ENCODE measurements at regions not wholly inside any gene's neighbourhood (a gene's known extent, or its start where the extent isn't known, plus 50 kb on each side); places are given as distances from the start of the nearest gene placed in this dataset.

DNA sequence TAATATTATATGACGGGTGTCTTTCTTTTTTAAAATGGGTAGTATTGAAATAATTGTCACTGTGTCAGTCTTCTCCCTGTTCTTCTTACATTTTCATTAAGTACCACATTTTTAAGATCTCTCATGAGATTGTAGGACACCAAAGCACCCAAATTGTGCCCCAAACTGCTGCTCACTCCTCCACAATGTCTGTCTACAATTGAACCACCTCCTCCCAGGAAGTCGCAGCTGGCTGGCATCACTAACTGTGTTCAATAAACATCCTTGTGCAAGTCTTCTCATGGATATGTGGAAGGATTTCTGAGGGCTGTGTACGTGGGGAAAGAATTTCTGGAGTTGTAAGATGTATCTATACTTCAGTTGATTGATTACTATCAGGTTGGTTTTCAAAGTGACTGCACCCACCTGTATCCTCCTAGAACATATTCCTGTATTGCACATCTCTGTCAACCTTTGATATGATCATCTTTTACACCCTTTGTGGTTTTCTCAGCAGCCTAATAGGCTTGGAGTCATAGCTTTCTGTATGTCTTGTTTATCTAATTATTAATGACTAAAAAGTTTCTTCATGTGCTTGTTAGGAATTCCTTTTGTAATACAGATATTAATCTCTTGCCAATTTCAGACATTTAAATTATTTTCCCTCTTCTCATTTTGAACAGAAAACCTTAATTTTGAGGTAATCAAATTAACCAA, 774.9 kb downstream of the RNF144A start:
- Histone ChIP-seq H3K27ac (ENCODE audit: low read depth, low read length, poor library complexity, severe bottlenecking) (no peak overlapping the region), H3K9me3 (ENCODE audit: low read depth, low read length, poor library complexity, severe bottlenecking) (no peaks in the 10 kb centered on the region), H3K4me3 (ENCODE audit: low read depth, low read length, poor library complexity, severe bottlenecking) (no peak overlapping the region), H3K36me3 (ENCODE audit: insufficient read depth, low read length, poor library complexity, severe bottlenecking) (no peaks in the 10 kb centered on the region), H3K27me3 (replicated peaks; ENCODE audit: insufficient read depth, low read depth, low read length, poor library complexity) (no peaks in the 10 kb centered on the region), H3K4me1 (ENCODE audit: insufficient read depth, low read length, poor library complexity, severe bottlenecking) (no peaks in the 10 kb centered on the region)
- CTCF ChIA-PET: no interaction called here
- no peak for DNase-seq (ENCODE audit: low spot score)
- POLR2A ChIA-PET (ENCODE audit: low non-redundant PET): no interaction called here
- BruUV-seq (replicated peaks): no TSS peak
- TF ChIP-seq, protein P1, sequence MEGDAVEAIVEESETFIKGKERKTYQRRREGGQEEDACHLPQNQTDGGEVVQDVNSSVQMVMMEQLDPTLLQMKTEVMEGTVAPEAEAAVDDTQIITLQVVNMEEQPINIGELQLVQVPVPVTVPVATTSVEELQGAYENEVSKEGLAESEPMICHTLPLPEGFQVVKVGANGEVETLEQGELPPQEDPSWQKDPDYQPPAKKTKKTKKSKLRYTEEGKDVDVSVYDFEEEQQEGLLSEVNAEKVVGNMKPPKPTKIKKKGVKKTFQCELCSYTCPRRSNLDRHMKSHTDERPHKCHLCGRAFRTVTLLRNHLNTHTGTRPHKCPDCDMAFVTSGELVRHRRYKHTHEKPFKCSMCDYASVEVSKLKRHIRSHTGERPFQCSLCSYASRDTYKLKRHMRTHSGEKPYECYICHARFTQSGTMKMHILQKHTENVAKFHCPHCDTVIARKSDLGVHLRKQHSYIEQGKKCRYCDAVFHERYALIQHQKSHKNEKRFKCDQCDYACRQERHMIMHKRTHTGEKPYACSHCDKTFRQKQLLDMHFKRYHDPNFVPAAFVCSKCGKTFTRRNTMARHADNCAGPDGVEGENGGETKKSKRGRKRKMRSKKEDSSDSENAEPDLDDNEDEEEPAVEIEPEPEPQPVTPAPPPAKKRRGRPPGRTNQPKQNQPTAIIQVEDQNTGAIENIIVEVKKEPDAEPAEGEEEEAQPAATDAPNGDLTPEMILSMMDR (conservative IDR thresholded peaks at IDR 0.05; ENCODE audit: low read depth, low read length): no peak
- TF ChIP-seq EZH2 (IDR thresholded peaks at IDR 0.05; ENCODE audit: borderline replicate concordance, low read depth, low read length, poor library complexity, severe bottlenecking): no peak
- intact Hi-C loops (cut with micrococcal nuclease; ENCODE audit: unreplicated experiment): no loop called here

DNA sequence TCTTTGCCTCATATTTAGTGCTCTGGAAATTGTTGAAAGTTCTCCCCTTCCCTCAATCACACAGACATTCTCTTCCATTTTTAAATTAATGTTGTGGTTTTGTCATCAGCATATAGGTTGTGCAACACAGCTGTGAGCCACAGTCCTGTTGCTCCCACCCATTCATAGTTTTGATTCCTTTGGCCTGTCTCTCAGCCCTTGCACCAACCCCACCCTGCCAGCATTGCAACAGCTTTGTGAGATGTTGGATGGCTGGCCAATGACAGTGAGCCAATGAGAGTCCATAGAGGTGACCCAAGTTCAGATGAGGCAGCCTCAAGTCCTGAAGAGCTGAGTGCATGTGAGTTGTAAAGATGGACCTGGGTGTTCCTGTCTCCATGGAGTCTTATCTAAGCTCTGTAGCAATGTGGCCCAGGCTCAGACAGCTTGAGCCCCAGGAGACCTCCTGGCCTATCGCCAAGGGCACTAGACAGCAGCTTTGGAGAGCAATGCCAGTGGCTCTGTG, 775.5 kb downstream of the RNF144A start:
- no peaks in the 10 kb centered on the region for H3K27me3 ChIP-seq (replicated peaks; ENCODE audit: insufficient read depth, low read depth, low read length, poor library complexity)
- intact Hi-C loops (cut with micrococcal nuclease; ENCODE audit: unreplicated experiment): no loop called here
- ChIA-PET POLR2A (ENCODE audit: low non-redundant PET) (no interaction called here), CTCF (no interaction called here)
- no peaks in the 10 kb centered on the region for H3K36me3 ChIP-seq (ENCODE audit: insufficient read depth, low read length, poor library complexity, severe bottlenecking)
- BruUV-seq (replicated peaks): no TSS peak
- no peaks in the 10 kb centered on the region for H3K4me1 ChIP-seq (ENCODE audit: insufficient read depth, low read length, poor library complexity, severe bottlenecking)
- H3K27ac ChIP-seq (ENCODE audit: low read depth, low read length, poor library complexity, severe bottlenecking): no peak overlapping the region
- H3K9me3 ChIP-seq (ENCODE audit: low read depth, low read length, poor library complexity, severe bottlenecking): no peaks in the 10 kb centered on the region
- no peak for TF ChIP-seq EZH2 (IDR thresholded peaks at IDR 0.05; ENCODE audit: borderline replicate concordance, low read depth, low read length, poor library complexity, severe bottlenecking)
- TF ChIP-seq, protein P1 (conservative IDR thresholded peaks at IDR 0.05; ENCODE audit: low read depth, low read length): no peak
- peak; percentile 41 for DNase-seq (ENCODE audit: low spot score)
- no peak overlapping the region for H3K4me3 ChIP-seq (ENCODE audit: low read depth, low read length, poor library complexity, severe bottlenecking)

DNA sequence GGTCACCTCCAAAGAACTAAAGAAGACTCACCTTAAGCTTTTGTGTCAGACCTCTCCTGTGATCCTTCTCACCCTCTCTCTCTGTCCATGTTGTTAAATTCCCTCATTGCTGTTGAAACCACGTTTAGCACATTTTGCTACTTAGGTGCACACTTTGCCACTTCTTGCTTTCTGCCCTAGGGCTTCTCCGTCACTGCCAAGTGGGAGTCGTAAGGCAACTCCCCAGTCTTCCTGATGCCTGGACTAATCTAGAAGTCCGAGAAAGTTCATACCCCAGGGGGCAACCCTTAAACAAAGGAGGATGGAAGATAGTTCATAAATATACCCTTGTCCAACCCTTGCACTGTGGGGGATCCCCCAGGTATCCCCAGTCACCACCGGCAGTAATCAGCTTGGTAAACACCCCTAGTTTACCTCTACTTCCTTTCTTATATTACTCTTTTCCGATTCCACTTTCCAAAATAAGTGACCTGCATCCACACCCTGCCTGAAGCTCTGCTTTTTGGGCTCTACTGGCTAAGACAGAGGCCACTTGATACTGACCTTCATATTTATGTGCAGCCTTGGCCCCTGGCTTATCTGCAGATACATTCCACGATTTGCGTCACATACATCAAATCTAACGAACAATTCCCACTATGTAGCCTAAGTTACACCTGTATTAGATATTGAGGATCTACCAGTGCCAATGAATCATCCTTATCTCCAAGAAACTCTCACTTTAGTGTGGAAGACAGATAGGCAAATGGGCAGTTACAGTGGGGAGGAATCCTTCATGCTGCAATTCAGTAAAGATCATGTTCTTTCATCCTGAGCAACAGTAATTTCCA, 776.2 kb downstream of the RNF144A start:
- H3K9me3 ChIP-seq (ENCODE audit: low read depth, low read length, poor library complexity, severe bottlenecking): no peaks in the 10 kb centered on the region
- no peak overlapping the region for H3K4me3 ChIP-seq (ENCODE audit: low read depth, low read length, poor library complexity, severe bottlenecking)
- no peak overlapping the region for H3K27ac ChIP-seq (ENCODE audit: low read depth, low read length, poor library complexity, severe bottlenecking)
- CTCF ChIA-PET: no interaction called here
- DNase-seq (ENCODE audit: low spot score): no peak
- no peaks in the 10 kb centered on the region for H3K36me3 ChIP-seq (ENCODE audit: insufficient read depth, low read length, poor library complexity, severe bottlenecking)
- intact Hi-C loops (cut with micrococcal nuclease; ENCODE audit: unreplicated experiment): no loop called here
- no peaks in the 10 kb centered on the region for H3K4me1 ChIP-seq (ENCODE audit: insufficient read depth, low read length, poor library complexity, severe bottlenecking)
- TF ChIP-seq, protein P1 (conservative IDR thresholded peaks at IDR 0.05; ENCODE audit: low read depth, low read length): no peak
- no peak for TF ChIP-seq EZH2 (IDR thresholded peaks at IDR 0.05; ENCODE audit: borderline replicate concordance, low read depth, low read length, poor library complexity, severe bottlenecking)
- H3K27me3 ChIP-seq (replicated peaks; ENCODE audit: insufficient read depth, low read depth, low read length, poor library complexity): no peaks in the 10 kb centered on the region
- POLR2A ChIA-PET (ENCODE audit: low non-redundant PET): no interaction called here
- BruUV-seq (replicated peaks): no TSS peak
